Keratinocyte (primary cell): ENCODE measurements at regions not wholly inside any gene's neighbourhood (a gene's known extent, or its start where the extent isn't known, plus 50 kb on each side); places are given as distances from the start of the nearest gene placed in this dataset.

Experiments used
- CTCF ChIP-seq, 3 experiments: IDR thresholded peaks in 1 of 3; conservative IDR thresholded peaks in 1 of 3; optimal IDR thresholded peaks in 1 of 3; 2 replicates in 2 of 3; 3 replicates in 1 of 3; pipeline versions ENCODE3 to v1.5.1; 2011; ENCODE audit warnings: low read length in 3 of 3, mild to moderate bottlenecking in 3 of 3, moderate library complexity in 2 of 3, control low read depth in 1 of 3, inconsistent platforms in 1 of 3; ENCODE audit not compliant: insufficient read depth in 2 of 3; ENCODE audit errors: extremely low read depth in 1 of 3
- EZH2 ChIP-seq: IDR thresholded peaks from one replicate; pipeline ENCODE4 v1.6.1; 2012; ENCODE audit warnings: inconsistent platforms, mild to moderate bottlenecking, low read length, moderate library complexity

GRCh38 chr21:16073586-16073985 lies 343.8 kb downstream of the USP25 start:
- TF ChIP-seq CTCF (optimal IDR thresholded peaks at IDR 0.05 in 1 of 3, IDR thresholded peaks at IDR 0.05 in 1 of 3, conservative IDR thresholded peaks at IDR 0.05 in 1 of 3; ENCODE audit: extremely low read depth in 1 of 3, insufficient read depth in 2 of 3, low read length in 3 of 3) (no peak), EZH2 (no peak)
